KMS-11 (cell line): ENCODE measurements at regions not wholly inside any gene's neighbourhood (a gene's known extent, or its start where the extent isn't known, plus 50 kb on each side); places are given as distances from the start of the nearest gene placed in this dataset.

Source experiments
- H2AFZ ChIP-seq: fragments of 200-600 bp; sonication (generic); 2 replicates; pipeline ENCODE4 v1.6.1; 2016; ENCODE audit warnings: antibody characterized with exemption, mixed run types, low read depth
- H3K27ac ChIP-seq: fragments of 200-600 bp; sonication (generic); 2 replicates; pipeline ENCODE4 v1.6.1; 2016; ENCODE audit warnings: mild to moderate bottlenecking, mixed run types
- H3K27me3 ChIP-seq: fragments of 200-600 bp; sonication (generic); 2 replicates; pipeline ENCODE4 v1.6.1; 2017; ENCODE audit warnings: mild to moderate bottlenecking, low read depth, mixed run types, moderate library complexity; ENCODE audit not compliant: insufficient read depth
- H3K36me3 ChIP-seq: fragments of 200-600 bp; sonication (generic); 2 replicates; pipeline ENCODE4 v1.6.1; 2017; ENCODE audit warnings: mild to moderate bottlenecking, mixed run types; ENCODE audit not compliant: insufficient read depth
- H3K4me1 ChIP-seq: fragments of 200-600 bp; sonication (generic); 2 replicates; pipeline ENCODE4 v1.6.1; 2016; ENCODE audit warnings: mild to moderate bottlenecking, low read depth, mixed run types; ENCODE audit not compliant: poor library complexity, severe bottlenecking
- H3K4me2 ChIP-seq: fragments of 200-600 bp; sonication (generic); 2 replicates; pipeline ENCODE4 v1.7.0; 2016; ENCODE audit warnings: mild to moderate bottlenecking, mixed run types
- H3K4me3 ChIP-seq: fragments of 200-600 bp; sonication (generic); IDR thresholded peaks from 2 replicates; pipeline ENCODE4 v1.6.1; 2017; ENCODE audit warnings: low read depth, low read length, mixed read lengths; ENCODE audit not compliant: insufficient read depth
- H3K79me2 ChIP-seq: fragments of 200-600 bp; sonication (generic); 2 replicates; pipeline ENCODE4 v1.6.1; 2016; ENCODE audit warnings: low read depth, mixed run types; ENCODE audit not compliant: insufficient read depth
- H3K9ac ChIP-seq: fragments of 200-600 bp; sonication (generic); 2 replicates; pipeline ENCODE4 v1.6.1; 2016; ENCODE audit warnings: mild to moderate bottlenecking, mixed run types
- H4K20me1 ChIP-seq: fragments of 200-600 bp; sonication (generic); 2 replicates; pipeline ENCODE4 v1.6.1; 2016; ENCODE audit warnings: mild to moderate bottlenecking, mixed run types; ENCODE audit not compliant: insufficient read depth
- TF ChIP-seq, protein P1 (sequence below): fragments of 200-600 bp; sonication (generic); conservative IDR thresholded peaks from 2 replicates; pipeline ENCODE4 v1.6.1; 2017; ENCODE audit warnings: low read depth, mild to moderate bottlenecking, antibody characterized with exemption, low read length, moderate library complexity, mixed read lengths

DNA sequence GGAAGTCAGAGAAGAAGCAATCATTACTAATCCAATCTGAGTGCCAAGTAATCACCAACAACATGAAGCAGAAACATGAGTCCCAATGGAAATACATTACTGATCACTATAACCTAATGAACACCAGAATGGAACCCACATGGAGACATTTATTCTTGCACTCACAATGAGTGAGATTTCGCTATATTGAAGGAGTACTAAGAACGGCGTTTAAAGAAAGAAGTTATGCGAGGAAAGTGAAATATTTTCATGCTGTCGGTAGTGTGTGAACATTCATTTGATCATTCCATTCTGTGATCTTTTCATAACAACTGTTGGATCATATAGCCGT, 181.1 kb downstream of the IRS1 start:
- Histone ChIP-seq H3K4me1 (no peaks in the 10 kb centered on the region), H3K79me2 (no peaks in the 10 kb centered on the region), H4K20me1 (no peaks in the 10 kb centered on the region), H3K9ac (no peak overlapping the region), H2AFZ (no peak overlapping the region), H3K4me3 (no peak overlapping the region), H3K4me2 (no peak overlapping the region), H3K36me3 (no peaks in the 10 kb centered on the region), H3K27me3 (no peaks in the 10 kb centered on the region), H3K27ac (no peak overlapping the region)
- TF ChIP-seq, protein P1, sequence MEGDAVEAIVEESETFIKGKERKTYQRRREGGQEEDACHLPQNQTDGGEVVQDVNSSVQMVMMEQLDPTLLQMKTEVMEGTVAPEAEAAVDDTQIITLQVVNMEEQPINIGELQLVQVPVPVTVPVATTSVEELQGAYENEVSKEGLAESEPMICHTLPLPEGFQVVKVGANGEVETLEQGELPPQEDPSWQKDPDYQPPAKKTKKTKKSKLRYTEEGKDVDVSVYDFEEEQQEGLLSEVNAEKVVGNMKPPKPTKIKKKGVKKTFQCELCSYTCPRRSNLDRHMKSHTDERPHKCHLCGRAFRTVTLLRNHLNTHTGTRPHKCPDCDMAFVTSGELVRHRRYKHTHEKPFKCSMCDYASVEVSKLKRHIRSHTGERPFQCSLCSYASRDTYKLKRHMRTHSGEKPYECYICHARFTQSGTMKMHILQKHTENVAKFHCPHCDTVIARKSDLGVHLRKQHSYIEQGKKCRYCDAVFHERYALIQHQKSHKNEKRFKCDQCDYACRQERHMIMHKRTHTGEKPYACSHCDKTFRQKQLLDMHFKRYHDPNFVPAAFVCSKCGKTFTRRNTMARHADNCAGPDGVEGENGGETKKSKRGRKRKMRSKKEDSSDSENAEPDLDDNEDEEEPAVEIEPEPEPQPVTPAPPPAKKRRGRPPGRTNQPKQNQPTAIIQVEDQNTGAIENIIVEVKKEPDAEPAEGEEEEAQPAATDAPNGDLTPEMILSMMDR: no peak

DNA sequence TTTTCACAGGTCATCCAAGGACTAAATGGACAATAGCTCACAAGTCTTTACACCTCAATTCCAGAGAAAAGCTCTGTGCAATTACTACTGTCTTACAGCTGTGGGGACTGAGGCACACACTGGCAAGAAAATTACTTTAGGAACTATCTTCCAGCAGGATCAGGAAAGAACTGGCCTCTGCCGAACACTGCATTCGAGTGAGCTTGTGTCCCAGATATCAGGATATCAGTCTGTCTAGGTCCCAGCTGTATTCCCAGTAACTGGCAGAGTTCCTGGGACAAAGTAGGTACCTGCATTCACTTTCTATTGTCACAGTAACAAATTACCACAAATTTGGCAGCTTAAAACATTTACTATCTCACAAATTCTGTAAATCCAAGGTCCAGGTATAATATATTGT, 183.7 kb downstream of the IRS1 start:
- Histone ChIP-seq H2AFZ (no peak overlapping the region), H4K20me1 (no peaks in the 10 kb centered on the region), H3K79me2 (no peaks in the 10 kb centered on the region), H3K27ac (no peak overlapping the region), H3K27me3 (no peaks in the 10 kb centered on the region), H3K4me2 (no peak overlapping the region), H3K9ac (no peak overlapping the region), H3K4me1 (no peaks in the 10 kb centered on the region), H3K4me3 (no peak overlapping the region), H3K36me3 (no peaks in the 10 kb centered on the region)
- TF ChIP-seq, protein P1: no peak

DNA sequence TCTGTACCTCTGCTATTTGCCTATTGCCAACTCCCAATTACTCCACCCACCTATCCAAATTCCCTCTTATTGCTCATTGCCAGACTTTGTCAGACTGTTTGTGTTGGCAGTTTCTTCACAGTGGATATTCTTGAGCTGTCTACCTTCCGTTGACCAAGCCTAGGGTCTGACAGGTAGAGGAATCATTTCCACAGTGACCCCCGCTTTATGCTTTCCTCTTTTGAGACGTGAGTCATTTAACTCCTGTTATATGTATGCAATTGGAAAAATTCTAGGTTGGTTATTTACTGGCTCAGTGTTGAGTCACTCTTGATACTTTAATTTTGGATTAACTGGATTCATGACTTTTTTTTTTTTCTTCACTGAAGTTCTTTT, 187.7 kb downstream of the IRS1 start:
- Histone ChIP-seq H2AFZ (no peak overlapping the region), H3K9ac (no peak overlapping the region), H3K27ac (no peak overlapping the region), H3K79me2 (no peaks in the 10 kb centered on the region), H3K27me3 (no peaks in the 10 kb centered on the region), H3K4me1 (no peaks in the 10 kb centered on the region), H3K4me2 (no peak overlapping the region), H4K20me1 (no peaks in the 10 kb centered on the region), H3K4me3 (no peak overlapping the region), H3K36me3 (no peaks in the 10 kb centered on the region)
- TF ChIP-seq, protein P1: no peak

DNA sequence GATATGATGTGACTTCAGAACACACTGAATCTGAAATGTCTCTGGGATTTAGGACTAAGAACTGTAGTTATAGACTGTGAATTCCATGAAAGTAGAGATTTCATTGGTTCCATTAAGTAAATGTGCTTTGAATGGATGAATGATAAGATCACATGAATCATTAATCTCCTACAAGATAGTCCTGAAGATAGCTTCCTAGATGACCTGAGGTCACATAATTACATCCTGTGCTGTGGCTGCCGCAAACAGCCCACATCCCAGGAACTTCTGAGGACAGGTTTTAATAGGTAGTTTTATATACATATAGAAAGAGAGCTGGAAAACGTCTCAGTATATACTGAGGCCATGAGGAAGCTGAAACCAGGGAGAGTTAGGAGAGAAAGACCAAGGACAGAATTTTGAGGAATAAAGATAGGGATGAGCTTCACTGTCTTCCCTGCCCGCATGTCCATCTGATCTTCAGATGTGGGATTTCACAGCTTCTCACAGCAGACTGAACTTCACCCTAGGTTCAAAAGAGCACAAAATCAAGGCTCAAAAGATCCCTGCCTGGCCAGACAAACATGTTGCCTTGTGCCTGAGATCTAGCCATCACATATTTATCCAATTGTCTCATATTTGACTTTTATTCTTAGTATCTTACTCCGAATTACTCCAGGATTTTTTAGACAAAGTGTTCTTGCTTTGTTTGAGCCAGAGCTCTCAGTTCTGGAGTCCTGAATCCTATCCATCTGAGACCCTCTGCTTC, 188.2 kb downstream of the IRS1 start:
- no peak overlapping the region for H3K4me2 ChIP-seq
- TF ChIP-seq, protein P1: no peak
- no peaks in the 10 kb centered on the region for H3K4me1 ChIP-seq
- H3K27ac ChIP-seq: no peak overlapping the region
- H3K79me2 ChIP-seq: no peaks in the 10 kb centered on the region
- no peaks in the 10 kb centered on the region for H4K20me1 ChIP-seq
- H3K9ac ChIP-seq: no peak overlapping the region
- H3K27me3 ChIP-seq: no peaks in the 10 kb centered on the region
- H3K4me3 ChIP-seq: no peak overlapping the region
- no peaks in the 10 kb centered on the region for H3K36me3 ChIP-seq
- H2AFZ ChIP-seq: no peak overlapping the region
